Endothelial cell of umbilical vein (primary cell): ENCODE measurements at regions not wholly inside any gene's neighbourhood (a gene's known extent, or its start where the extent isn't known, plus 50 kb on each side); places are given as distances from the start of the nearest gene placed in this dataset.

Experiments used
- EZH2 ChIP-seq: IDR thresholded peaks from 2 replicates; pipeline ENCODE4 v1.6.1; 2012; ENCODE audit warnings: borderline replicate concordance, low read depth, mild to moderate bottlenecking, moderate library complexity, low read length, inconsistent platforms; ENCODE audit not compliant: severe bottlenecking
- JUN ChIP-seq: IDR thresholded peaks from 2 replicates; pipeline ENCODE4 v1.6.1; 2011; ENCODE audit warnings: borderline replicate concordance, low read depth; ENCODE audit not compliant: insufficient read length, insufficient read depth
- POLR2A ChIP-seq: IDR thresholded peaks from 2 replicates; pipeline ENCODE4 v1.6.1; 2012; ENCODE audit warnings: low read depth, mild to moderate bottlenecking, control low read depth, low read length
- POLR2AphosphoS5 ChIP-seq: IDR thresholded peaks from 2 replicates; pipeline ENCODE4 v1.6.1; 2012; ENCODE audit warnings: low read depth, mild to moderate bottlenecking, control low read depth, low read length, moderate library complexity; ENCODE audit not compliant: insufficient read depth
- TF ChIP-seq, protein P1 (sequence below), 2 donors: IDR thresholded peaks; 1 replicate in 1 of 2; 2 replicates in 1 of 2; pipeline ENCODE4 v1.5.1; 2011; ENCODE audit warnings: low read length in 2 of 2, mild to moderate bottlenecking in 2 of 2, moderate library complexity in 2 of 2, control low read depth in 1 of 2, inconsistent platforms in 1 of 2, low read depth in 1 of 2; ENCODE audit not compliant: insufficient read depth in 1 of 2; ENCODE audit errors: extremely low read depth in 1 of 2

DNA sequence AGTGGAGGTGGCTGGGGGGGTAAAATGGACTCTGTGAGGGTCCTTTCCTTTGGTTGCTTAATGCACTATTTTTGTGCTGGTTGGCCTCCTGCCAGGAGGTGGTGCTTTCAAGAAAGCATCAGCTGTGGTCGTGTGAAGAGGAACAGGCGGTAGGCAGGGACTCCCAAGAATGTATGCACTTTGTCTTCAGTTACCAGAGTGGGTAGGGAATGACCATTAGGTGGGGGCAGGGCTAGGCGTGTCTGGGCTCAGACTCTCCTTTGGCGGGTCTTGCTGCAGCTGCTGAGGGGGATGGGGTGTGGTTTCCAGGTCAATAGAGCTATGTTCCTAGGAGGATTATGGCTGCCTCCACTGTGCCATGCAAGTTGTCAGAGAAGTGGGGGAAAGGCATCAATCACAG lies 509.0 kb downstream of the PCDH19 start:
- no peak for TF ChIP-seq POLR2A
- TF ChIP-seq EZH2: no peak
- TF ChIP-seq, protein P1, sequence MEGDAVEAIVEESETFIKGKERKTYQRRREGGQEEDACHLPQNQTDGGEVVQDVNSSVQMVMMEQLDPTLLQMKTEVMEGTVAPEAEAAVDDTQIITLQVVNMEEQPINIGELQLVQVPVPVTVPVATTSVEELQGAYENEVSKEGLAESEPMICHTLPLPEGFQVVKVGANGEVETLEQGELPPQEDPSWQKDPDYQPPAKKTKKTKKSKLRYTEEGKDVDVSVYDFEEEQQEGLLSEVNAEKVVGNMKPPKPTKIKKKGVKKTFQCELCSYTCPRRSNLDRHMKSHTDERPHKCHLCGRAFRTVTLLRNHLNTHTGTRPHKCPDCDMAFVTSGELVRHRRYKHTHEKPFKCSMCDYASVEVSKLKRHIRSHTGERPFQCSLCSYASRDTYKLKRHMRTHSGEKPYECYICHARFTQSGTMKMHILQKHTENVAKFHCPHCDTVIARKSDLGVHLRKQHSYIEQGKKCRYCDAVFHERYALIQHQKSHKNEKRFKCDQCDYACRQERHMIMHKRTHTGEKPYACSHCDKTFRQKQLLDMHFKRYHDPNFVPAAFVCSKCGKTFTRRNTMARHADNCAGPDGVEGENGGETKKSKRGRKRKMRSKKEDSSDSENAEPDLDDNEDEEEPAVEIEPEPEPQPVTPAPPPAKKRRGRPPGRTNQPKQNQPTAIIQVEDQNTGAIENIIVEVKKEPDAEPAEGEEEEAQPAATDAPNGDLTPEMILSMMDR (IDR thresholded peaks at IDR 0.05; ENCODE audit: extremely low read depth in 1 of 2, insufficient read depth in 1 of 2, low read depth in 1 of 2, low read length in 2 of 2): no peak
- TF ChIP-seq JUN: no peak
- no peak for TF ChIP-seq POLR2AphosphoS5
